ENCODE measurements at regions not wholly inside any gene's neighbourhood (a gene's known extent, or its start where the extent isn't known, plus 50 kb on each side); places are given as distances from the start of the nearest gene placed in this dataset.

DNA sequence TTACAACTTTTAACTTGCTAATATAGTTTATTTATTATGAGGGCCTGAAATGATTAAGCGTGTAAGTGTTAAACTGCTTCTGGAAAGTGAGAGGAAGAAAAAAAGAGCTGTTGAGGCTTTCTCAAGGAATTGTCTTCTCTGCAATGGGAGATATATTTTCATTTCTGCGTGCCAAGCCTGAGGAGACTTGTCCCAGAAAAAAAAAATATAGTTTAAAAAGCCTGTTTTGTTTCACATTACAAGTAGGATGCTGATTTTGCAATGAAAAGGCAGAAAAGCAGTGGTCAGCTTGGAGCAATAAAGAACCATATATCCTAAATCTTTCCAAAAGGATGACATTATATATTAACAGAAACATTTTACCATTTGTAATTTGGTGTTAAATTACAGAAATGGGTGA, 115.5 kb downstream of the GMNC start:
- TF ChIP-seq, protein P1, sequence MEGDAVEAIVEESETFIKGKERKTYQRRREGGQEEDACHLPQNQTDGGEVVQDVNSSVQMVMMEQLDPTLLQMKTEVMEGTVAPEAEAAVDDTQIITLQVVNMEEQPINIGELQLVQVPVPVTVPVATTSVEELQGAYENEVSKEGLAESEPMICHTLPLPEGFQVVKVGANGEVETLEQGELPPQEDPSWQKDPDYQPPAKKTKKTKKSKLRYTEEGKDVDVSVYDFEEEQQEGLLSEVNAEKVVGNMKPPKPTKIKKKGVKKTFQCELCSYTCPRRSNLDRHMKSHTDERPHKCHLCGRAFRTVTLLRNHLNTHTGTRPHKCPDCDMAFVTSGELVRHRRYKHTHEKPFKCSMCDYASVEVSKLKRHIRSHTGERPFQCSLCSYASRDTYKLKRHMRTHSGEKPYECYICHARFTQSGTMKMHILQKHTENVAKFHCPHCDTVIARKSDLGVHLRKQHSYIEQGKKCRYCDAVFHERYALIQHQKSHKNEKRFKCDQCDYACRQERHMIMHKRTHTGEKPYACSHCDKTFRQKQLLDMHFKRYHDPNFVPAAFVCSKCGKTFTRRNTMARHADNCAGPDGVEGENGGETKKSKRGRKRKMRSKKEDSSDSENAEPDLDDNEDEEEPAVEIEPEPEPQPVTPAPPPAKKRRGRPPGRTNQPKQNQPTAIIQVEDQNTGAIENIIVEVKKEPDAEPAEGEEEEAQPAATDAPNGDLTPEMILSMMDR (IDR thresholded peaks at IDR 0.05; ENCODE audit: extremely low read depth in 1 of 2, insufficient read depth in 1 of 2, low read depth in 1 of 2, low read length in 2 of 2), result no peak
- TF ChIP-seq EZH2 (IDR thresholded peaks at IDR 0.05; ENCODE audit: borderline replicate concordance, low read depth, low read length, severe bottlenecking), result no peak
- no peak for TF ChIP-seq POLR2A (IDR thresholded peaks at IDR 0.05; ENCODE audit: low read depth, low read length)
- TF ChIP-seq GATA2 (IDR thresholded peaks at IDR 0.05; ENCODE audit: insufficient read depth, insufficient read length, low read depth, low read length), result no peak
